ENCODE measurements at regions not wholly inside any gene's neighbourhood (a gene's known extent, or its start where the extent isn't known, plus 50 kb on each side); places are given as distances from the start of the nearest gene placed in this dataset.

GRCh38 chr12:125193376-125194152 lies 128.3 kb downstream of the AACS start:
- intact Hi-C loops (cut with micrococcal nuclease; ENCODE audit: unreplicated experiment): no loop called here
- Histone ChIP-seq H3K4me2 (no peak overlapping the region), H3F3A (ENCODE audit: insufficient read depth, low read depth) (no peaks in the 10 kb centered on the region), H3K9me3 (ENCODE audit: insufficient read depth, low read depth) (no peaks in the 10 kb centered on the region), H3K9me2 (ENCODE audit: insufficient read depth) (no peaks in the 10 kb centered on the region), H3K4me3 (no peak overlapping the region), H3K36me3 (ENCODE audit: low read depth) (no peaks in the 10 kb centered on the region), H3K27ac (no peak overlapping the region), H3K79me2 (ENCODE audit: low read depth) (no peaks in the 10 kb centered on the region), H3K4me1 (replicated peaks; ENCODE audit: insufficient read depth) (no peaks in the 10 kb centered on the region), H3K27me3 (ENCODE audit: insufficient read depth, low read depth) (peaks cover 86% of the 10 kb centered on the region), H4K20me1 (ENCODE audit: insufficient read depth) (no peaks in the 10 kb centered on the region; the same call in 1 of the 2 replicates), H2AFZ (no peak overlapping the region)
- no peak for DNase-seq
- ChIA-PET POLR2A (ENCODE audit: unreplicated experiment) (no interaction called here), CTCF (no interaction called here)
- BruUV-seq (replicated peaks): no TSS peak
- TF ChIP-seq EZH2 (IDR thresholded peaks at IDR 0.05; ENCODE audit: low read depth) (no peak), CTCF (conservative IDR thresholded peaks at IDR 0.05) (no peak)

GRCh38 chr12:125194163-125194773 lies 129.0 kb downstream of the AACS start:
- no peak overlapping the region for H3K4me2 ChIP-seq
- POLR2A ChIA-PET (ENCODE audit: unreplicated experiment): no interaction called here
- H3K36me3 ChIP-seq (ENCODE audit: low read depth): no peaks in the 10 kb centered on the region
- no peaks in the 10 kb centered on the region for H3K9me2 ChIP-seq (ENCODE audit: insufficient read depth)
- no peak overlapping the region for H3K4me3 ChIP-seq
- CTCF ChIA-PET: no interaction called here
- no TSS peak for BruUV-seq (replicated peaks)
- H4K20me1 ChIP-seq (ENCODE audit: insufficient read depth): no peaks in the 10 kb centered on the region; the same call in 1 of the 2 replicates
- no peaks in the 10 kb centered on the region for H3K4me1 ChIP-seq (replicated peaks; ENCODE audit: insufficient read depth)
- H3K27me3 ChIP-seq (ENCODE audit: insufficient read depth, low read depth): peaks cover 86% of the 10 kb centered on the region
- H3K9me3 ChIP-seq (ENCODE audit: insufficient read depth, low read depth): no peaks in the 10 kb centered on the region
- no peaks in the 10 kb centered on the region for H3K79me2 ChIP-seq (ENCODE audit: low read depth)
- H3K27ac ChIP-seq: no peak overlapping the region
- H3F3A ChIP-seq (ENCODE audit: insufficient read depth, low read depth): no peaks in the 10 kb centered on the region
- intact Hi-C loops (cut with micrococcal nuclease; ENCODE audit: unreplicated experiment): no loop called here
- no peak for DNase-seq
- no peak for TF ChIP-seq EZH2 (IDR thresholded peaks at IDR 0.05; ENCODE audit: low read depth)
- TF ChIP-seq CTCF (conservative IDR thresholded peaks at IDR 0.05): no peak
- H2AFZ ChIP-seq: no peak overlapping the region

- TF ChIP-seq EZH2 (IDR thresholded peaks at IDR 0.05; ENCODE audit: low read depth): no peak
- no peak for TF ChIP-seq CTCF (conservative IDR thresholded peaks at IDR 0.05)
- BruUV-seq (replicated peaks): no TSS peak
These were observed 129.8 kb downstream of the AACS start for GRCh38 chr12:125194987-125195386.

More at GRCh38 chr12:125194987-125195386, 129.8 kb downstream of the AACS start:
- Histone ChIP-seq H3K4me1 (replicated peaks; ENCODE audit: insufficient read depth) (no peaks in the 10 kb centered on the region), H3K27me3 (ENCODE audit: insufficient read depth, low read depth) (peaks cover 84% of the 10 kb centered on the region), H3K27ac (no peak overlapping the region), H4K20me1 (ENCODE audit: insufficient read depth) (no peaks in the 10 kb centered on the region; the same call in 1 of the 2 replicates), H3K4me2 (no peak overlapping the region), H3K79me2 (ENCODE audit: low read depth) (no peaks in the 10 kb centered on the region), H3F3A (ENCODE audit: insufficient read depth, low read depth) (no peaks in the 10 kb centered on the region), H3K9me3 (ENCODE audit: insufficient read depth, low read depth) (no peaks in the 10 kb centered on the region), H2AFZ (no peak overlapping the region), H3K9me2 (ENCODE audit: insufficient read depth) (no peaks in the 10 kb centered on the region), H3K4me3 (no peak overlapping the region), H3K36me3 (ENCODE audit: low read depth) (no peaks in the 10 kb centered on the region)
- ChIA-PET POLR2A (ENCODE audit: unreplicated experiment) (no interaction called here), CTCF (no interaction called here)
- no peak for DNase-seq
- intact Hi-C loops (cut with micrococcal nuclease; ENCODE audit: unreplicated experiment): no loop called here
